Naive thymus-derived CD8-positive, alpha-beta T cell (primary cell): ENCODE measurements at regions not wholly inside any gene's neighbourhood (a gene's known extent, or its start where the extent isn't known, plus 50 kb on each side); places are given as distances from the start of the nearest gene placed in this dataset.
A peak's percentile ranks its signal among the peaks of the same experiment; 100 is the strongest.

Source experiments
- ATAC-seq, 2 donors: fragments of 150-1000 bp; cut with Tn5 transposase in 1 of 2; sonication (Bioruptor Pico), chemical (Tn5 transposase) in 1 of 2; 1 replicate in 1 of 2; 2 replicates in 1 of 2; pipeline ENCODE4 v1.10.0; 2021; ENCODE audit warnings: mild to moderate bottlenecking in 2 of 2, moderate library complexity in 2 of 2
- POLR2A ChIA-PET: fragments of 350-600 bp; sonication (Branson Sonifier 250); formaldehyde crosslinking; loops from one replicate; lab custom pipeline; 2021; ENCODE audit warnings: antibody characterized with exemption; lab: Charles Lee
- DNase-seq, 10 donors: peaks; one replicate each; pipeline versions ENCODE4 v3.0.0 to v3.0.0-alpha.2; 2020 to 2022
- H3K27ac Mint-ChIP-seq, 10 donors: one replicate each; pipeline ENCODE4 v1.8.0; 2020 to 2022; ENCODE audit warnings: mild to moderate bottlenecking in 10 of 10, mixed read lengths in 10 of 10, moderate library complexity in 4 of 10, inconsistent platforms in 1 of 10
- H3K27me3 Mint-ChIP-seq, 5 donors: one replicate each; pipeline ENCODE4 v1.8.0; 2021 to 2022; ENCODE audit warnings: mixed read lengths in 5 of 5
- H3K36me3 Mint-ChIP-seq, 3 donors: one replicate each; pipeline ENCODE4 v1.8.0; 2020 to 2022; ENCODE audit warnings: mixed read lengths in 3 of 3, mild to moderate bottlenecking in 2 of 3, inconsistent platforms in 1 of 3
- H3K4me1 Mint-ChIP-seq, 4 donors: one replicate each; pipeline ENCODE4 v1.8.0; 2021 to 2022; ENCODE audit warnings: mixed read lengths in 4 of 4
- H3K4me3 Mint-ChIP-seq, 10 donors: one replicate each; pipeline ENCODE4 v1.8.0; 2020 to 2022; ENCODE audit warnings: mild to moderate bottlenecking in 10 of 10, mixed read lengths in 10 of 10, moderate library complexity in 6 of 10, inconsistent platforms in 1 of 10
- H3K9me3 Mint-ChIP-seq, 9 donors: one replicate each; pipeline ENCODE4 v1.8.0; 2020 to 2022; ENCODE audit warnings: mixed read lengths in 9 of 9, mild to moderate bottlenecking in 3 of 9, inconsistent platforms in 1 of 9, moderate library complexity in 1 of 9

GRCh38 chr21:15539376-15539775, 190.4 kb upstream of the USP25 start:
- Mint-ChIP-seq H3K4me3 (no peak overlapping the region), H3K27me3 (peaks cover 0 to 8% (median 1%) of the 10 kb centered on the region in 5 donors), H3K9me3 (no peaks in the 10 kb centered on the region), H3K36me3 (no peaks in the 10 kb centered on the region), H3K4me1 (peaks cover 3 to 8% (median 6%) of the 10 kb centered on the region in 4 donors), H3K27ac (no peak overlapping the region)
- no peak for DNase-seq
- POLR2A ChIA-PET = no interaction called here
- no peak for ATAC-seq

- no peak overlapping the region for H3K4me3 Mint-ChIP-seq
- no peaks in the 10 kb centered on the region for H3K9me3 Mint-ChIP-seq
- DNase-seq = no peak
- H3K27me3 Mint-ChIP-seq = peaks cover 0 to 8% (median 0%) of the 10 kb centered on the region in 5 donors
- no peaks in the 10 kb centered on the region for H3K4me1 Mint-ChIP-seq
- no peak for ATAC-seq
- H3K27ac Mint-ChIP-seq = no peak overlapping the region
- POLR2A ChIA-PET = no interaction called here
- no peaks in the 10 kb centered on the region for H3K36me3 Mint-ChIP-seq
Measured at GRCh38 chr21:15543473-15543872, 186.3 kb upstream of the USP25 start.

GRCh38 chr21:15549671-15550070, 180.1 kb upstream of the USP25 start:
- DNase-seq (no peak), ATAC-seq (no peak)
- Mint-ChIP-seq H3K4me1 (peaks cover 0 to 14% (median 13%) of the 10 kb centered on the region in 4 donors), H3K9me3 (no peaks in the 10 kb centered on the region), H3K27me3 (no peaks in the 10 kb centered on the region), H3K27ac (no peak overlapping the region), H3K4me3 (no peak overlapping the region), H3K36me3 (no peaks in the 10 kb centered on the region)
- POLR2A ChIA-PET = no interaction called here

GRCh38 chr21:15552914-15553494, 176.8 kb upstream of the USP25 start:
- peak overlapping the region in 2 of 10 donors; percentile 1 to 5 for H3K27ac Mint-ChIP-seq

GRCh38 chr21:15557925-15558324, 171.9 kb upstream of the USP25 start:
- Mint-ChIP-seq H3K4me3 (no peak overlapping the region), H3K36me3 (peaks cover 0 to 2% (median 0%) of the 10 kb centered on the region in 3 donors), H3K9me3 (peaks cover 0 to 2% (median 0%) of the 10 kb centered on the region in 9 donors), H3K4me1 (peaks cover 0 to 5% (median 4%) of the 10 kb centered on the region in 4 donors), H3K27ac (no peak overlapping the region), H3K27me3 (peaks cover 0 to 2% (median 0%) of the 10 kb centered on the region in 5 donors)
- ATAC-seq = no peak
- no peak for DNase-seq
- POLR2A ChIA-PET = no interaction called here

More at GRCh38 chr21:15552914-15553494, 176.8 kb upstream of the USP25 start:
- POLR2A ChIA-PET = interaction anchor here (1.7 kb wide), 1 partner anchor 488 kb away, joined by 14 read pairs; the partner anchor contains the start of gene NRIP1
- Mint-ChIP-seq H3K9me3 (peaks cover 0 to 2% (median 0%) of the 10 kb centered on the region in 9 donors), H3K4me1 (peaks cover 0 to 14% (median 13%) of the 10 kb centered on the region in 4 donors), H3K36me3 (peaks cover 0 to 2% (median 0%) of the 10 kb centered on the region in 3 donors), H3K27me3 (peaks cover 0 to 2% (median 0%) of the 10 kb centered on the region in 5 donors), H3K4me3 (peak overlapping the region in 1 of 10 donors; percentile 8)
- ATAC-seq = peak; percentile 52 to 61
- peak in 3 of 10 donors; percentile 23 to 54 (median 51) for DNase-seq

- Mint-ChIP-seq H3K27ac (no peak overlapping the region), H3K4me1 (no peaks in the 10 kb centered on the region), H3K36me3 (peaks cover 0 to 2% (median 0%) of the 10 kb centered on the region in 3 donors), H3K4me3 (no peak overlapping the region), H3K9me3 (peaks cover 0 to 2% (median 0%) of the 10 kb centered on the region in 9 donors), H3K27me3 (peaks cover 0 to 4% (median 0%) of the 10 kb centered on the region in 5 donors)
- ATAC-seq (no peak), DNase-seq (no peak)
- POLR2A ChIA-PET = no interaction called here
Measured at GRCh38 chr21:15558884-15559283, 170.9 kb upstream of the USP25 start.

- no peak for ATAC-seq
- Mint-ChIP-seq H3K27ac (no peak overlapping the region), H3K9me3 (peaks cover 0 to 2% (median 0%) of the 10 kb centered on the region in 9 donors), H3K4me3 (no peak overlapping the region), H3K36me3 (peaks cover 0 to 2% (median 0%) of the 10 kb centered on the region in 3 donors), H3K4me1 (no peaks in the 10 kb centered on the region), H3K27me3 (peaks cover 0 to 4% (median 0%) of the 10 kb centered on the region in 5 donors)
- no peak for DNase-seq
- POLR2A ChIA-PET = no interaction called here
Measured at GRCh38 chr21:15559660-15560059, 170.1 kb upstream of the USP25 start.

- Mint-ChIP-seq H3K9me3 (peaks cover 0 to 2% (median 0%) of the 10 kb centered on the region in 9 donors), H3K27ac (no peak overlapping the region), H3K4me3 (no peak overlapping the region), H3K27me3 (peaks cover 0 to 8% (median 0%) of the 10 kb centered on the region in 5 donors), H3K4me1 (no peaks in the 10 kb centered on the region), H3K36me3 (peaks cover 0 to 2% (median 0%) of the 10 kb centered on the region in 3 donors)
- DNase-seq = no peak
- no peak for ATAC-seq
- POLR2A ChIA-PET = no interaction called here
Measured at GRCh38 chr21:15560383-15561056, 169.3 kb upstream of the USP25 start.

GRCh38 chr21:15562748-15563147, 167.0 kb upstream of the USP25 start:
- H3K9me3 Mint-ChIP-seq = no peaks in the 10 kb centered on the region
- no peaks in the 10 kb centered on the region for H3K4me1 Mint-ChIP-seq
- H3K27ac Mint-ChIP-seq = no peak overlapping the region
- no peaks in the 10 kb centered on the region for H3K36me3 Mint-ChIP-seq
- no peak overlapping the region for H3K4me3 Mint-ChIP-seq
- DNase-seq (no peak), ATAC-seq (no peak)
- peaks cover 0 to 8% (median 4%) of the 10 kb centered on the region in 5 donors for H3K27me3 Mint-ChIP-seq
- POLR2A ChIA-PET = no interaction called here

GRCh38 chr21:15564907-15565306, 164.9 kb upstream of the USP25 start:
- H3K27ac Mint-ChIP-seq = no peak overlapping the region
- no peaks in the 10 kb centered on the region for H3K9me3 Mint-ChIP-seq
- DNase-seq (no peak), ATAC-seq (no peak)
- H3K27me3 Mint-ChIP-seq = peaks cover 5 to 15% (median 6%) of the 10 kb centered on the region in 5 donors
- H3K4me1 Mint-ChIP-seq = no peaks in the 10 kb centered on the region
- no peaks in the 10 kb centered on the region for H3K36me3 Mint-ChIP-seq
- no peak overlapping the region for H3K4me3 Mint-ChIP-seq
- POLR2A ChIA-PET = no interaction called here

GRCh38 chr21:15566703-15567102, 163.1 kb upstream of the USP25 start:
- ATAC-seq (no peak), DNase-seq (no peak)
- peaks cover 5 to 15% (median 6%) of the 10 kb centered on the region in 5 donors for H3K27me3 Mint-ChIP-seq
- H3K27ac Mint-ChIP-seq = no peak overlapping the region
- no peaks in the 10 kb centered on the region for H3K36me3 Mint-ChIP-seq
- no peaks in the 10 kb centered on the region for H3K4me1 Mint-ChIP-seq
- POLR2A ChIA-PET = no interaction called here
- H3K4me3 Mint-ChIP-seq = no peak overlapping the region
- H3K9me3 Mint-ChIP-seq = no peaks in the 10 kb centered on the region

GRCh38 chr21:15567191-15567590, 162.6 kb upstream of the USP25 start:
- ATAC-seq = no peak

GRCh38 chr21:15568516-15568915, 161.3 kb upstream of the USP25 start:
- no peak overlapping the region for H3K27ac Mint-ChIP-seq
- no peaks in the 10 kb centered on the region for H3K36me3 Mint-ChIP-seq
- H3K4me1 Mint-ChIP-seq = no peaks in the 10 kb centered on the region
- no peak overlapping the region for H3K4me3 Mint-ChIP-seq
- DNase-seq (no peak), ATAC-seq (no peak)
- H3K9me3 Mint-ChIP-seq = no peaks in the 10 kb centered on the region
- POLR2A ChIA-PET = no interaction called here
- peaks cover 5 to 12% (median 6%) of the 10 kb centered on the region in 5 donors for H3K27me3 Mint-ChIP-seq

More at GRCh38 chr21:15567191-15567590, 162.6 kb upstream of the USP25 start:
- POLR2A ChIA-PET = no interaction called here
- H3K4me3 Mint-ChIP-seq = no peak overlapping the region
- peaks cover 5 to 15% (median 6%) of the 10 kb centered on the region in 5 donors for H3K27me3 Mint-ChIP-seq
- no peaks in the 10 kb centered on the region for H3K4me1 Mint-ChIP-seq
- H3K9me3 Mint-ChIP-seq = no peaks in the 10 kb centered on the region
- no peak overlapping the region for H3K27ac Mint-ChIP-seq
- no peaks in the 10 kb centered on the region for H3K36me3 Mint-ChIP-seq
- no peak for DNase-seq
